ENCODE measurements at regions not wholly inside any gene's neighbourhood (a gene's known extent, or its start where the extent isn't known, plus 50 kb on each side); places are given as distances from the start of the nearest gene placed in this dataset.

DNA sequence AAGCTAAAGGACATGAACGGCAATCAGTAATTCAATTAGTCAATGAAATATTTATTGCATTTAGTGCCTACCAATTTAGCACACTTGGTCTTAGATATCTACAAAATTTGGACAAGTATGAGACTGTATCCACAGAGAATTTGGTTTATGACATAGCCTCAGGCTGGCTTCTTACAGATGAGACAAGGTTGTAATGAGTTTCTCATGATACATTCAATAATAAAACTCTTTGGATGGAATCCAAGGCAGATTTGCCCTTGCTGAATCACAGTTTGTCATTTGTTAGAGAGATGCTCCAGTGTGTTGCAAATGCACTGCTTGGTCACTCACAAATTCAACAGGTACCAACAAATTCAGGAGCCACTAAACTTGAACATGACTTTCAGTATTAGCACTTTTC, 162.5 kb downstream of the GPR37 start:
- Histone ChIP-seq H2AFZ (no peak overlapping the region), H3K36me3 (ENCODE audit: low read depth) (no peaks in the 10 kb centered on the region), H3K9me2 (ENCODE audit: insufficient read depth) (no peaks in the 10 kb centered on the region), H3K4me2 (ENCODE audit: unreplicated experiment) (no peak overlapping the region), H3K9me3 (ENCODE audit: low read depth) (no peaks in the 10 kb centered on the region), H3K79me2 (ENCODE audit: insufficient read depth) (no peaks in the 10 kb centered on the region), H4K20me1 (ENCODE audit: insufficient read depth) (no peaks in the 10 kb centered on the region), H3K27ac (no peak overlapping the region), H3K9ac (no peak overlapping the region), H3F3A (ENCODE audit: insufficient read depth) (no peaks in the 10 kb centered on the region), H3K4me3 (no peak overlapping the region), H3K4me1 (ENCODE audit: insufficient read depth) (no peaks in the 10 kb centered on the region), H3K27me3 (replicated peaks; ENCODE audit: insufficient read depth) (no peaks in the 10 kb centered on the region)
- in situ Hi-C loops (cut with MboI): no loop called here
- 0 to 2% methylated on average over 1 of the region's 1 CpG for WGBS, 2 experiments (ENCODE audit: low coverage in 1 of 2, low lambda C conversion rate in 2 of 2, missing lambda C conversion rate in 2 of 2)
- TF ChIP-seq EZH2phosphoT487 (IDR thresholded peaks at IDR 0.05; ENCODE audit: insufficient read depth, low read depth) (no peak), EZH2 (IDR thresholded peaks at IDR 0.05; ENCODE audit: insufficient read depth, poor library complexity, severe bottlenecking) (no peak)
- DNase-seq: peak; percentile 0

DNA sequence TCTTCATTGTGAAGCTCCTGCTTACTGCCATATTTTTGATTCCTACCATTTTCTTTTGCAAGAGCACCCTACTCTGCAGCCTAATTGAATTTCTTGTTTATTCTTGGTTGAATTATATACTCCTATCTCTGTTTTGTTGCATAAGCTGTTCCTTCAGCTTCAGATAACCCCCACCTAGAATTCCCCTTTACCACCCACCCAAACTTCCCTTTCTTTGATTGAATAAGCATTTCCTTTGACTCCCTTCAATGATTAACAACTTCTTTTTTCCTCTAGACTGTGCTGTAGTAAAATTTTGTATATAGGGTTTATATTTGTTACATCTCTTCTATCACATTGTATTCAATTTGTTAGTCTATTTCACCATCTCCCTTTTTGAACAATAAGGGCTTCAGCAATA, 168.1 kb downstream of the GPR37 start:
- Histone ChIP-seq H3F3A (ENCODE audit: insufficient read depth) (no peaks in the 10 kb centered on the region), H3K4me2 (ENCODE audit: unreplicated experiment) (no peak overlapping the region), H2AFZ (no peak overlapping the region), H3K27me3 (replicated peaks; ENCODE audit: insufficient read depth) (no peaks in the 10 kb centered on the region), H3K4me1 (ENCODE audit: insufficient read depth) (no peaks in the 10 kb centered on the region), H3K4me3 (no peak overlapping the region), H4K20me1 (ENCODE audit: insufficient read depth) (no peaks in the 10 kb centered on the region), H3K9ac (no peak overlapping the region), H3K36me3 (ENCODE audit: low read depth) (no peaks in the 10 kb centered on the region), H3K27ac (no peak overlapping the region), H3K9me2 (ENCODE audit: insufficient read depth) (no peaks in the 10 kb centered on the region), H3K79me2 (ENCODE audit: insufficient read depth) (no peaks in the 10 kb centered on the region), H3K9me3 (ENCODE audit: low read depth) (peaks cover 3% of the 10 kb centered on the region)
- TF ChIP-seq EZH2phosphoT487 (IDR thresholded peaks at IDR 0.05; ENCODE audit: insufficient read depth, low read depth) (no peak), EZH2 (IDR thresholded peaks at IDR 0.05; ENCODE audit: insufficient read depth, poor library complexity, severe bottlenecking) (no peak)
- in situ Hi-C loops (cut with MboI): no loop called here
- DNase-seq: no peak

DNA sequence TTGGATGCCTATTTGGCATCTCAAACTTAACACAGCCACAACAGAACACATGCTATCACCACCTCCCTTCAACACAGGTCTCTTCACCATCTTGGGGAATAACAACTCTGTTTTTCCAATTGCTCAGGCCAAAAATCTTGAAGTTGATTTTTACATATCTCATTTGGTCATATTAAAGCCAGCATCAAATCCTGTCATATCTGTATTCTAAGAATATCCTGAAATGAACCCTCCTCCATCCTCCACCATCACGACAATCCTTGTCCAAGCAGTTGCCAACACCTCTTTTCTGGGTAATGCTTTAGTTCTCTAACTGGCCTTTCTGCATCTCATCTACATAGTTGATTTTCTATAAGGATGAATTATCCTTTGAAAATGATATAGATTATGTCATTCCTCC, 168.7 kb downstream of the GPR37 start:
- no peak for DNase-seq
- no peaks in the 10 kb centered on the region for H3K79me2 ChIP-seq (ENCODE audit: insufficient read depth)
- peaks cover 5% of the 10 kb centered on the region for H3K9me3 ChIP-seq (ENCODE audit: low read depth)
- H3K4me1 ChIP-seq (ENCODE audit: insufficient read depth): no peaks in the 10 kb centered on the region
- no peak overlapping the region for H2AFZ ChIP-seq
- no peaks in the 10 kb centered on the region for H3K9me2 ChIP-seq (ENCODE audit: insufficient read depth)
- no peaks in the 10 kb centered on the region for H3K27me3 ChIP-seq (replicated peaks; ENCODE audit: insufficient read depth)
- in situ Hi-C loops (cut with MboI): no loop called here
- no peaks in the 10 kb centered on the region for H4K20me1 ChIP-seq (ENCODE audit: insufficient read depth)
- no peak overlapping the region for H3K27ac ChIP-seq
- H3K4me3 ChIP-seq: no peak overlapping the region
- no peaks in the 10 kb centered on the region for H3K36me3 ChIP-seq (ENCODE audit: low read depth)
- no peaks in the 10 kb centered on the region for H3F3A ChIP-seq (ENCODE audit: insufficient read depth)
- H3K4me2 ChIP-seq (ENCODE audit: unreplicated experiment): no peak overlapping the region
- WGBS, 2 experiments (ENCODE audit: low coverage in 1 of 2, low lambda C conversion rate in 2 of 2, missing lambda C conversion rate in 2 of 2): 15 to 19% methylated on average over 1 of the region's 1 CpG
- TF ChIP-seq EZH2 (IDR thresholded peaks at IDR 0.05; ENCODE audit: insufficient read depth, poor library complexity, severe bottlenecking): no peak
- no peak for TF ChIP-seq EZH2phosphoT487 (IDR thresholded peaks at IDR 0.05; ENCODE audit: insufficient read depth, low read depth)
- H3K9ac ChIP-seq: no peak overlapping the region

DNA sequence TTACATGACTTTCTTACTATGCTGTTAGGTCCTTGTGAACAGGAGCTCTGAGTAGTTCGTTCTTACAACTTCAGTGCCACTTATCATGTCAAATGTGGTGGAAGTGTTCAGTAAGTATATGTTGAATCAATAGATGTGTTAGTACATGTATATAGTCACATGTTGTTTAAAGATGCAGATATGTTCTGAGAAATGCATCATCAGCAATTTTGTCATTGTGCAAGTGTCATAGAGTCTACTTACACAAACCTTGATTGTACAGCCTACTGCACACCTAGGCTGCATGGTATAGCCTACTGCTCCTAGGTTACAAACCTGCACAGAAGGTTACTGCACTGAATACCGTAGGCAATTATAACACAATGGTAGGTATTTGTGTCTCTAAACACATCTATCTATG, 174.8 kb downstream of the GPR37 start:
- Histone ChIP-seq H3K9ac (no peak overlapping the region), H3K9me2 (ENCODE audit: insufficient read depth) (no peaks in the 10 kb centered on the region), H3K27ac (no peak overlapping the region), H3F3A (ENCODE audit: insufficient read depth) (no peaks in the 10 kb centered on the region), H4K20me1 (ENCODE audit: insufficient read depth) (no peaks in the 10 kb centered on the region), H3K4me3 (no peak overlapping the region), H3K27me3 (replicated peaks; ENCODE audit: insufficient read depth) (no peaks in the 10 kb centered on the region), H3K4me2 (ENCODE audit: unreplicated experiment) (no peak overlapping the region), H3K36me3 (ENCODE audit: low read depth) (no peaks in the 10 kb centered on the region), H3K79me2 (ENCODE audit: insufficient read depth) (no peaks in the 10 kb centered on the region), H3K9me3 (ENCODE audit: low read depth) (peaks cover 5% of the 10 kb centered on the region), H2AFZ (no peak overlapping the region), H3K4me1 (ENCODE audit: insufficient read depth) (no peaks in the 10 kb centered on the region)
- in situ Hi-C loops (cut with MboI): no loop called here
- 0 to 3% methylated on average over 2 of the region's 2 CpGs for WGBS, 2 experiments (ENCODE audit: low coverage in 1 of 2, low lambda C conversion rate in 2 of 2, missing lambda C conversion rate in 2 of 2)
- TF ChIP-seq EZH2phosphoT487 (IDR thresholded peaks at IDR 0.05; ENCODE audit: insufficient read depth, low read depth) (no peak), EZH2 (IDR thresholded peaks at IDR 0.05; ENCODE audit: insufficient read depth, poor library complexity, severe bottlenecking) (no peak)
- no peak for DNase-seq

DNA sequence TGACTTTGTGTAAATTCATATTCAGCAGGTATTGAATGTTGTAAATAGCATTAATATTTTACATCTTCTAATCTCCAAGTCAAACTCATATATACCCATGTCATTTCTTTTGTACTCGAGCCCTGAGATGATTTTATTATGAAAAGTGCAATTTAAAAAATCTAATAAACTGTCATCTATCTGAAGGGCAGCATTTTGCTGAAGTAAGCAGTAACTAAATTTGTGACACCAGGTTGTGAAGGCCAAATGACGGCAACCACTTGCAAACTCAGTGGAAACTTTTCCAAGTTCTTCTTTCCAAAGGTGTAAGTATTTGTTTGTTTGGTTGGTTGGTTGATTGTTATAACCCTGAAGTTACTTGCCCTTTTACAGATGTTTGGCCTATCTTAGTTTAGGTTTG, 188.3 kb downstream of the GPR37 start:
- Histone ChIP-seq H3K27me3 (replicated peaks; ENCODE audit: insufficient read depth) (no peaks in the 10 kb centered on the region), H3K79me2 (ENCODE audit: insufficient read depth) (no peaks in the 10 kb centered on the region), H2AFZ (no peak overlapping the region), H4K20me1 (ENCODE audit: insufficient read depth) (no peaks in the 10 kb centered on the region), H3K36me3 (ENCODE audit: low read depth) (no peaks in the 10 kb centered on the region), H3K27ac (no peak overlapping the region), H3K4me2 (ENCODE audit: unreplicated experiment) (no peak overlapping the region), H3K9me3 (ENCODE audit: low read depth) (no peaks in the 10 kb centered on the region), H3F3A (ENCODE audit: insufficient read depth) (no peaks in the 10 kb centered on the region), H3K9me2 (ENCODE audit: insufficient read depth) (no peaks in the 10 kb centered on the region), H3K4me1 (ENCODE audit: insufficient read depth) (no peaks in the 10 kb centered on the region), H3K4me3 (no peak overlapping the region), H3K9ac (no peak overlapping the region)
- WGBS, 2 experiments (ENCODE audit: low coverage in 1 of 2, low lambda C conversion rate in 2 of 2, missing lambda C conversion rate in 2 of 2): 16 to 19% methylated on average over 2 of the region's 2 CpGs
- no peak for DNase-seq
- TF ChIP-seq EZH2 (IDR thresholded peaks at IDR 0.05; ENCODE audit: insufficient read depth, poor library complexity, severe bottlenecking): no peak
- TF ChIP-seq EZH2phosphoT487 (IDR thresholded peaks at IDR 0.05; ENCODE audit: insufficient read depth, low read depth): no peak
- in situ Hi-C loops (cut with MboI): no loop called here

Data from GM23248 (cell line).